Liver (tissue), 8 donors: ENCODE measurements at regions not wholly inside any gene's neighbourhood (a gene's known extent, or its start where the extent isn't known, plus 50 kb on each side); places are given as distances from the start of the nearest gene placed in this dataset.

ENCODE experiments used
- DNase-seq: peaks from one replicate; pipeline ENCODE4 v3.0.0-alpha.2; 2017; ENCODE audit warnings: low spot score
- H3K27ac ChIP-seq, 2 donors: one replicate each; pipeline ENCODE4 v1.7.0; 2013; ENCODE audit warnings: inconsistent platforms in 2 of 2, low read length in 2 of 2, control low read depth in 1 of 2, low read depth in 1 of 2, mild to moderate bottlenecking in 1 of 2
- H3K27me3 ChIP-seq, 4 donors: one replicate each; pipeline versions ENCODE4 v1.6.1 to v1.7.0; 2013; ENCODE audit warnings: low read length in 3 of 4, inconsistent platforms in 1 of 4, mild to moderate bottlenecking in 1 of 4, moderate library complexity in 1 of 4; ENCODE audit not compliant: control insufficient read depth in 4 of 4, insufficient read depth in 4 of 4
- H3K36me3 ChIP-seq, 4 donors: one replicate each; pipeline versions ENCODE4 v1.6.1 to v1.7.0; 2013; ENCODE audit warnings: low read length in 3 of 4, mild to moderate bottlenecking in 3 of 4, low read depth in 1 of 4, moderate library complexity in 1 of 4; ENCODE audit not compliant: control insufficient read depth in 4 of 4, insufficient read depth in 3 of 4
- H3K4me1 ChIP-seq, 4 donors: one replicate each; pipeline versions ENCODE4 v1.6.1 to v1.7.0; 2013; ENCODE audit warnings: low read length in 3 of 4, mild to moderate bottlenecking in 3 of 4, moderate library complexity in 1 of 4; ENCODE audit not compliant: control insufficient read depth in 4 of 4, insufficient read depth in 4 of 4
- H3K4me3 ChIP-seq, 3 donors: one replicate each; pipeline versions ENCODE4 v1.6.1 to v1.7.0; 2013; ENCODE audit warnings: low read length in 3 of 3, control low read depth in 1 of 3, low read depth in 1 of 3, mild to moderate bottlenecking in 1 of 3
- H3K9ac ChIP-seq, 2 donors: one replicate each; pipeline ENCODE4 v1.7.0; 2013; ENCODE audit warnings: low read length in 2 of 2, mild to moderate bottlenecking in 2 of 2, moderate library complexity in 2 of 2, control low read depth in 1 of 2, low read depth in 1 of 2
- H3K9me3 ChIP-seq, 4 donors: one replicate each; pipeline versions ENCODE4 v1.6.1 to v1.7.0; 2013; ENCODE audit warnings: low read length in 3 of 4; ENCODE audit not compliant: control insufficient read depth in 4 of 4
- ATF3 ChIP-seq: IDR thresholded peaks from 2 replicates; pipeline ENCODE4 v1.6.1; 2016; ENCODE audit warnings: antibody characterized with exemption
- CTCF ChIP-seq: fragments of 150-350 bp; IDR thresholded peaks from 2 replicates; pipeline ENCODE4 v1.5.1; 2017; ENCODE audit warnings: improper control_type of control experiment, low read depth, low read length; ENCODE audit not compliant: missing input control
- EGR1 ChIP-seq, 2 donors: IDR thresholded peaks; 2 replicates each; pipeline ENCODE4 v1.6.1; 2016 to 2018; ENCODE audit warnings: antibody characterized with exemption in 2 of 2, low read depth in 2 of 2
- FOXA1 ChIP-seq: IDR thresholded peaks from 2 replicates; pipeline ENCODE4 v1.6.1; 2016; ENCODE audit warnings: antibody characterized with exemption
- FOXA2 ChIP-seq: IDR thresholded peaks from 2 replicates; pipeline ENCODE4 v1.6.1; 2016; ENCODE audit warnings: antibody characterized with exemption
- GABPA ChIP-seq, 2 donors: IDR thresholded peaks in 1 of 2; conservative IDR thresholded peaks in 1 of 2; 2 replicates each; pipeline ENCODE4 v1.6.1; 2016; ENCODE audit warnings: antibody characterized with exemption in 2 of 2, mild to moderate bottlenecking in 1 of 2, moderate library complexity in 1 of 2
- HNF4A ChIP-seq, 2 donors: conservative IDR thresholded peaks; 2 replicates each; pipeline ENCODE4 v1.6.1; 2016; ENCODE audit warnings: antibody characterized with exemption in 2 of 2, mild to moderate bottlenecking in 2 of 2
- HNF4G ChIP-seq: IDR thresholded peaks from 2 replicates; pipeline ENCODE4 v1.6.1; 2016; ENCODE audit warnings: antibody characterized with exemption
- JUND ChIP-seq, 2 donors: IDR thresholded peaks; 2 replicates each; pipeline ENCODE4 v1.6.1; 2016; ENCODE audit warnings: antibody characterized with exemption in 2 of 2
- NR2F2 ChIP-seq: IDR thresholded peaks from 2 replicates; pipeline ENCODE4 v1.6.1; 2016; ENCODE audit warnings: antibody characterized with exemption
- RAD21 ChIP-seq, 2 donors: IDR thresholded peaks; 2 replicates each; pipeline ENCODE4 v1.6.1; 2016; ENCODE audit warnings: antibody characterized with exemption in 2 of 2, mild to moderate bottlenecking in 2 of 2
- RXRA ChIP-seq, 2 donors: IDR thresholded peaks; 2 replicates each; pipeline ENCODE4 v1.6.1; 2017 to 2018; ENCODE audit warnings: antibody characterized with exemption in 2 of 2, mild to moderate bottlenecking in 1 of 2
- SP1 ChIP-seq: IDR thresholded peaks from 2 replicates; pipeline ENCODE4 v1.6.1; 2018; ENCODE audit warnings: antibody characterized with exemption, mild to moderate bottlenecking
- TAF1 ChIP-seq: conservative IDR thresholded peaks from 2 replicates; pipeline ENCODE4 v1.6.1; 2016; ENCODE audit warnings: antibody characterized with exemption, mild to moderate bottlenecking
- YY1 ChIP-seq: IDR thresholded peaks from 2 replicates; pipeline ENCODE4 v1.6.1; 2016; ENCODE audit warnings: antibody characterized with exemption, mild to moderate bottlenecking
- WGBS: extraction: QIAGEN DNeasy Blood & Tissue Kit; methylation state at CpG from one replicate; pipeline ENCODE4 v1.1.7; 2013; 5-methylcytosine and 5-hydroxymethylcytosine counted together
- TF ChIP-seq, protein P1 (sequence below): IDR thresholded peaks from 2 replicates; pipeline ENCODE4 v1.6.1; 2016; ENCODE audit warnings: antibody characterized with exemption
- TF ChIP-seq, protein P2 (sequence below): IDR thresholded peaks from 2 replicates; pipeline ENCODE4 v1.6.1; 2016; ENCODE audit warnings: antibody characterized with exemption, mild to moderate bottlenecking
- TF ChIP-seq, protein P3 (sequence below): IDR thresholded peaks from 2 replicates; pipeline ENCODE4 v1.6.1; 2016; ENCODE audit warnings: antibody characterized with exemption
- donor health status: healthy.
- donor health status: healthy.
- donor health status: healthy.
- donor health status: healthy.
- donor health status: healthy.

DNA sequence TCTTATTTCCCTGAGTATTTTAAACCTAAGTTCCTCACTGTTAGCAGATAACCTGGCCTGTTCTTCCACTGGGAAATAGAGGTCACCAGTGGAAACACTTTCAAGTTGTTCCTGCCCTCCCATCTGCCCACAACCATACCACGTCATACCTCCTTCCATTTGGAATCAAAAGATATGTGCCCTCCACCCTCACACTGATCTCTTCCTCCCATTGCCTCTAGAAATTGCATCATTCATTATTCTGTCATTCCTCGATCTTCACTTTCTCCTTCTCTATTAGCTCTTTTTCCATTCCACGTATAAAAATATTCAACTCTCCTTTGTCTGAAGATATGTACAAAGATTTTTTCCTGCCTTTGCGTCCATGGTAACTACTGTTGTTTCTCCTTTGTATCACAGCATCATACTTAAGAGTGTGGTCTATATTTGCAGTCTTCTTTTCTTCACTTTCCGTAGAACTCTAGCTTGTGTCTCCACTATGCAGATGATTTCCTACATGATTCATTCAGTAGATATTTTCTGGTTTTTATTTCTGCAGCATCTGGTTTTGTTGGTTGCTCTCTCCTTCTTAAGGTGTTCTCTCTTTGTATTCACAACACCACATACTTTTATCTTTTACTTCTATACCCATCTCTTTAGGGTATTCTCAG is 312.3 kb downstream of the REEP3 start:
- WGBS: 63% methylated on average over 5 of the region's 5 CpGs
- H3K27ac ChIP-seq: no peak overlapping the region
- H3K36me3 ChIP-seq: no peaks in the 10 kb centered on the region
- DNase-seq: no peak
- no peak overlapping the region for H3K4me3 ChIP-seq
- no peaks in the 10 kb centered on the region for H3K27me3 ChIP-seq
- H3K9ac ChIP-seq: no peak overlapping the region
- TF ChIP-seq ATF3 (no peak), NR2F2 (no peak), JUND (IDR thresholded peaks at IDR 0.05) (no peak), HNF4A (conservative IDR thresholded peaks at IDR 0.05) (no peak), RXRA (IDR thresholded peaks at IDR 0.05) (no peak), FOXA2 (no peak), CTCF (no peak), SP1 (no peak), HNF4G (no peak), TAF1 (no peak), EGR1 (IDR thresholded peaks at IDR 0.05; ENCODE audit: low read depth in 2 of 2) (no peak), GABPA (IDR thresholded peaks at IDR 0.05 in 1 of 2, conservative IDR thresholded peaks at IDR 0.05 in 1 of 2) (no peak), RAD21 (IDR thresholded peaks at IDR 0.05) (no peak), YY1 (no peak), FOXA1 (no peak)
- TF ChIP-seq, protein P1, sequence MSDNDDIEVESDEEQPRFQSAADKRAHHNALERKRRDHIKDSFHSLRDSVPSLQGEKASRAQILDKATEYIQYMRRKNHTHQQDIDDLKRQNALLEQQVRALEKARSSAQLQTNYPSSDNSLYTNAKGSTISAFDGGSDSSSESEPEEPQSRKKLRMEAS: no peak
- TF ChIP-seq, protein P2, sequence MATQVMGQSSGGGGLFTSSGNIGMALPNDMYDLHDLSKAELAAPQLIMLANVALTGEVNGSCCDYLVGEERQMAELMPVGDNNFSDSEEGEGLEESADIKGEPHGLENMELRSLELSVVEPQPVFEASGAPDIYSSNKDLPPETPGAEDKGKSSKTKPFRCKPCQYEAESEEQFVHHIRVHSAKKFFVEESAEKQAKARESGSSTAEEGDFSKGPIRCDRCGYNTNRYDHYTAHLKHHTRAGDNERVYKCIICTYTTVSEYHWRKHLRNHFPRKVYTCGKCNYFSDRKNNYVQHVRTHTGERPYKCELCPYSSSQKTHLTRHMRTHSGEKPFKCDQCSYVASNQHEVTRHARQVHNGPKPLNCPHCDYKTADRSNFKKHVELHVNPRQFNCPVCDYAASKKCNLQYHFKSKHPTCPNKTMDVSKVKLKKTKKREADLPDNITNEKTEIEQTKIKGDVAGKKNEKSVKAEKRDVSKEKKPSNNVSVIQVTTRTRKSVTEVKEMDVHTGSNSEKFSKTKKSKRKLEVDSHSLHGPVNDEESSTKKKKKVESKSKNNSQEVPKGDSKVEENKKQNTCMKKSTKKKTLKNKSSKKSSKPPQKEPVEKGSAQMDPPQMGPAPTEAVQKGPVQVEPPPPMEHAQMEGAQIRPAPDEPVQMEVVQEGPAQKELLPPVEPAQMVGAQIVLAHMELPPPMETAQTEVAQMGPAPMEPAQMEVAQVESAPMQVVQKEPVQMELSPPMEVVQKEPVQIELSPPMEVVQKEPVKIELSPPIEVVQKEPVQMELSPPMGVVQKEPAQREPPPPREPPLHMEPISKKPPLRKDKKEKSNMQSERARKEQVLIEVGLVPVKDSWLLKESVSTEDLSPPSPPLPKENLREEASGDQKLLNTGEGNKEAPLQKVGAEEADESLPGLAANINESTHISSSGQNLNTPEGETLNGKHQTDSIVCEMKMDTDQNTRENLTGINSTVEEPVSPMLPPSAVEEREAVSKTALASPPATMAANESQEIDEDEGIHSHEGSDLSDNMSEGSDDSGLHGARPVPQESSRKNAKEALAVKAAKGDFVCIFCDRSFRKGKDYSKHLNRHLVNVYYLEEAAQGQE: no peak
- TF ChIP-seq, protein P3, sequence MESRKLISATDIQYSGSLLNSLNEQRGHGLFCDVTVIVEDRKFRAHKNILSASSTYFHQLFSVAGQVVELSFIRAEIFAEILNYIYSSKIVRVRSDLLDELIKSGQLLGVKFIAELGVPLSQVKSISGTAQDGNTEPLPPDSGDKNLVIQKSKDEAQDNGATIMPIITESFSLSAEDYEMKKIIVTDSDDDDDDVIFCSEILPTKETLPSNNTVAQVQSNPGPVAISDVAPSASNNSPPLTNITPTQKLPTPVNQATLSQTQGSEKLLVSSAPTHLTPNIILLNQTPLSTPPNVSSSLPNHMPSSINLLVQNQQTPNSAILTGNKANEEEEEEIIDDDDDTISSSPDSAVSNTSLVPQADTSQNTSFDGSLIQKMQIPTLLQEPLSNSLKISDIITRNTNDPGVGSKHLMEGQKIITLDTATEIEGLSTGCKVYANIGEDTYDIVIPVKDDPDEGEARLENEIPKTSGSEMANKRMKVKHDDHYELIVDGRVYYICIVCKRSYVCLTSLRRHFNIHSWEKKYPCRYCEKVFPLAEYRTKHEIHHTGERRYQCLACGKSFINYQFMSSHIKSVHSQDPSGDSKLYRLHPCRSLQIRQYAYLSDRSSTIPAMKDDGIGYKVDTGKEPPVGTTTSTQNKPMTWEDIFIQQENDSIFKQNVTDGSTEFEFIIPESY: no peak
- H3K9me3 ChIP-seq: no peaks in the 10 kb centered on the region
- no peaks in the 10 kb centered on the region for H3K4me1 ChIP-seq
